ENCODE measurements at regions not wholly inside any gene's neighbourhood (a gene's known extent, or its start where the extent isn't known, plus 50 kb on each side); places are given as distances from the start of the nearest gene placed in this dataset.
A peak's percentile ranks its signal among the peaks of the same experiment; 100 is the strongest.
"Not testable (repeated sequence)": the region's sequence is repeated elsewhere in the genome, so short reads cannot be mapped to it uniquely, and the experiment has no call there.

- DNase-seq: no peak
Measured at GRCh38 chr2:76252704-76253103, 542.0 kb upstream of the GCFC2 start.

DNA sequence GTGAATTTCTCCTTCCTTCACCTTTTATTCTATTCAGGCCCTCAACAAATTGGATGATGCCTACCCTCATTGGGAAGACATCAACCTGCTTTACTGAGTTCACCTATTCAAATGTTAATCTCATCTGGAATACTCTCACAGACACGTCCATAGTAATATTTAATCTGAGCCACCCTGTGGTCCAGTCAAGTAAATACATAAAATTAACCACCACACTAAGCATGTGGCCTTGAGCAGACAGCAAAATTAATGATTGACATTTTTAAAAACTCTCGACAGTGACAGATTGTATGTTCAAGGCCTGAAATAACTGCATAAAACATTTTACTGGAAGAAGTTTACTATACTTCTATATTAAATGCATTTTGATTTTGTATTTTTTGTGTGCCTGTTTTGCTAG lies 540.6 kb upstream of the GCFC2 start:
- DNase-seq: no peak

DNA sequence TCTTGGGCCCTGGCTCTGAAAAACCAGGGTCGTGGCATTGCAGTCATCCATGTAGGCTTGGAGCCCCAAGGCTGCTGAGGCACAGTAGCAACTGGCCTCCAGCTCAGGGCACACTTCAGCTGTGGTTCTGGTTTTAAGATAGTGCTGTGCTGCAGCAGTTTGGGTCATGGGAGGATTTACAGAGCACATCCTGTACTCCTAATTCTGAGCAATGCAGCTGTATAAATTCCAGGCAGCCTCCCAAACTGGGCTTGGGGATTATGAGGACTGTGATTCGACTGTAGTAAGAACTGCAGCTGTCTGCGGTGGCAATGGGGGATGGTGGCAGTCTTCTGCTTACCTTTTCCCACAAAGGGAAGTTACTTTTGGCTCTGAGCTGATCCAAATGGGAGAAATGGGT lies 536.3 kb upstream of the GCFC2 start:
- DNase-seq: no peak

DNA sequence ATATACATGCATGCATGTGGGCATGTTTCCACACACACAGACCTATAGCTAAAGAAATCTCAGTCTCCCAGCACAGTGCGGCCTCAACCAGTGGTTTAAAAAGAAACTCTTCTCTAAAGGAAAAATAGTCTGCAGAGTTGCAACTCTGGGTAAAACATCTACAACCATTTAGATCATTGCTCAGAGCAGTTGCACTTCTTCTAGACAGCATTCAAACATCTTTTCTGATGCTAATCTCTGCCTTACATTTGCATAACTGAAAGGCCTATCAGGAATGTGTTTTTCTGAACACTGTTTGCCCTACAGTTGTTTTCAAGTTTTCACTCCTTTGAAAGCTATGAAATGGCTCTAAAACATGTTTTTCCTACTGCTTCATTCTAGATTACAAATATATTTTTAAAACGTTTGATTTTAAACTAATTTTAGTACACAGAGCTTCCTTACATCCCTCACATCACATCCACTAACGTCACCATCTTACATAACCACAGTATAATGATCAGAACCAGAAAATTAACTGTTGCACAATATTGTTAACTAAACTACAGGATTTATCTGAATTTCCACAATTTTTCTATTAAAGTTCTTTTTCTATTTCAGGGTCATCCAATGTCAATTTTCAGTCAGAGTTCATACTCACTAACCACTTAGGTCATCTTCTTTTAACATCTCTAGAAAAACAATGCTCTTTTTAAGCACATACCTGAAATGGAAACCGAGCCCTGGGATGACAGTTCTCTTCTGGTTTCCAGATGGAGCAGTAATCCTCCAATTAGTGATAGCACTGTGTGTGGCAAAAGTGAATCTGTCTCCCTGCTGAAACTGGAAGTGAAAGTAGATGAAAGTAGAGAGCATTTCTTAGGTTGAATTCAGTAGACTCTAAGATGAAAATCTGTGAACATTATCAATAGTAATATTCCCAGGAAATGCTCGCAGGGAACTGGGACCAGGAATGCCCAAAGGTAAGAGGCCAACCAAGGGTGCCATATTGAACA lies 501.6 kb upstream of the GCFC2 start:
- no peak for DNase-seq

- no peak for DNase-seq
Measured at GRCh38 chr2:76210551-76210950, 499.8 kb upstream of the GCFC2 start.

GRCh38 chr2:76204048-76204447 lies 493.3 kb upstream of the GCFC2 start:
- no peak for DNase-seq

GRCh38 chr2:76202866-76203265 lies 492.2 kb upstream of the GCFC2 start:
- no peak for DNase-seq

- peak; percentile 9 for DNase-seq
Measured at GRCh38 chr2:76197842-76198448, 487.2 kb upstream of the GCFC2 start.

DNA sequence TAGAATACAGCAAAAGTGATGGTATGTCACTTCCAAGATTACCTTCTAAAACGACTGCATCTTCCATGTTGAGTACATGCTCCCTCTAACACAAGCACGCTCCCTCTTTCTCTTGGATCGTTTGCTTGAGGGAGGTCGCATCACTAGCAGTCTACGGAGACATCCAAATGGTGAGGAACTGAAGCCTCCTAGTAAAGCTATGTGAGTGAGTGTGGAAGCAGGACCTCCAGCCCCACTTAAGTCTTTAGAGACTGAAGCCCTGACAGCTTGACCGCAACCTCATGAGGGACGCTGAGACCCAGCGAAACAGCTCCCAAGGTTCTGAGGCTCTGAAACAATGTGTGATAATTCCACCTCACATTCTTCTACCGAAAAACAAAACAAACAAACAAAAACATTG lies 486.7 kb upstream of the GCFC2 start:
- no peak for DNase-seq

GRCh38 chr2:76194031-76194775 lies 483.5 kb upstream of the GCFC2 start:
- no peak for DNase-seq

GRCh38 chr2:76193089-76193488 lies 482.4 kb upstream of the GCFC2 start:
- DNase-seq: no peak

GRCh38 chr2:76188334-76189008 lies 477.8 kb upstream of the GCFC2 start:
- no peak for DNase-seq

DNA sequence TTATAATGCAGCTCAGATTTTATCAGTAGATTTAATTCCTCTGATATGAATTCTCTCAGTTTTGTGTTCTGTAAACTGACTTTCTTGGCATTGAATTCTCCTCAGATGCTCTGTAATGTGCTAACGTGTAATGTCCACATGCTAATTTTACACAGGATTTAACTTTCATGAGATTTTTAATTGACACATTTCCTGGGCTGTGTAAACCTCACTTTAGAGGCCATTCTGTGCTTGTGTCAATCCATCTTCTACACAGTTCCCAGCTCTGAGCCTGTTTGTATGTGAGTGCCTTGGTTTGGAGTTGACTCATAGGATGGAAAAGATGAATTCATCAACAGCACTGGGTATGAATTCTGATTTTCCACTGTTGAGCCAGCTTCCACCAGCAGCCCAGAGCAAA lies 476.7 kb upstream of the GCFC2 start:
- DNase-seq: no peak

DNA sequence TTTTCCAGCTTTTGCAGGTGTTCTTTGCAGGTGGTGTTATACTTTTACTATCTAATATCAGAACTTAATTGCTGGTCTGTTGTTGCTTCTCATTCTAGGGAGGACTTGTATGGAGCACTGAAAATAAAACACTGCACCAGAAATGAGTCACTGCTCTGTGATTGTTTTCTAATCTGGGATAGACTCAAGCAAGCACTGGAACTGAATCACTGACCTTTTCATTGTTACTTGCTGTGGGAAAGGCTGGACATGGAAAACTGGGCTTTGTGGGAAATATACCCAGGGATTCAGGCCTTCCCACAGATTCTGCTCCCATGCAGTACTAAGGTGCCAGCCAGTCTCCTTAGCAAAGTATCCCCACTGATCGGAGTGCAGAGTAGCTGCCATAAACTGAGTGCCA lies 470.0 kb upstream of the GCFC2 start:
- no peak for DNase-seq

DNA sequence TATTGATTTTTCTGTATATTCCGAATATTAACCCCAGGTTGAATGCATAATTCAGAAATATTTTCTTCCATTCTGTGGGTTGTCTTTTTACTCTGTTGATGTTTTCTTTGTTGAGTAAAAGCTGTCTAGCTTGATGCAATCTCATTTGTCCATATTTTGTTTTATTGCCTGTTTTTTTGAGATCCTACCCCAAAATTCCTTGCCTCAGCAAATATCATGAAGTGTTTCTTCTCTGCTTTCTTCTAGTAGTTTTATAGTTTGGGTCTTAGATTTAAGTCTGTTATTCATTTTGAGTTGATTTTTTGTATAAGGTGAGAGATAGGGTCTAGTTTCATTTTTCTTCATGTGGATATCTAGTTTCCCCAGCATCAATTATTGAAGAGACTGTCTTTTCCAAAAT lies 467.9 kb upstream of the GCFC2 start:
- DNase-seq: no peak

- no peak for DNase-seq
Measured at GRCh38 chr2:76175295-76175694, 464.6 kb upstream of the GCFC2 start.

- DNase-seq: no peak
Measured at GRCh38 chr2:76174505-76174904, 463.8 kb upstream of the GCFC2 start.

DNA sequence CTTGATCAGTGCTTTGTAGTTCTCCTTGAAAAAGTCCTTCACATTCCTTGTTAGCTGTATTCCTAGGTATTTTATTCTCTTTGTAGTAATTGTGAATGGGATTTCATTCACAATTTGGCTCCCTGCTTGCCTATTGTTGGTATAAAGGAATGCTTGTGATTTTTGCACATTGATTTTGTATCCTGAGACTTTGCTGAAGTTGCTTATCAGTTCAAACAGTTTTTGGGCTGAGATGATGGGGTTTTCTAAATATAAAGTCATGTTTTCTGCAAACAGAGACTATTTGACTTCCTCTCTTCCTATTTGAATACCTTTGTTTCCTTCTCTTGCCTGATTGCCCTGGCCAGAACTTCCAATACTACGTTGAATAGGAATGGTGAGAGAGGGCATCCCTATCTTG lies 462.5 kb upstream of the GCFC2 start:
- not testable (repeated sequence) for DNase-seq

- DNase-seq: not testable (repeated sequence)
Measured at GRCh38 chr2:76172154-76172595, 461.5 kb upstream of the GCFC2 start.

DNA sequence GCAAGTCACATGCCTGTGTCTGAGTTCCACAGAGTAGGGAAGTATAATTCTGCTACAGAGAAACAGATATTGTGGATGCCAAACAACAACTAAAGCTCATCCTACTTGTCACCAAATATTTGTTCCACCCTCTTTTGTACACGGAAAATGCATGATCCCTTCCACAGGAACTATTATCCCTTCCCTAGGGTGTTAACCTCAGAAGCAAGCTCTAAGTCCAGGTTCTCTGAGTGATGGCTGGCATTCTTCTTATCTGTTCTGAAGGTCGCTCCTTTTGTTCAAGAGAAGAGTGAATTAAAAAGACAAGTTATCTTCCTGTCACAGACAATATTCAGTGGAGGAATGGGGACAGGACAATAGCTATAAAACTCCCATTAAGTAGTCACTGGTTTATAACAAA lies 460.1 kb upstream of the GCFC2 start:
- no peak for DNase-seq

DNA sequence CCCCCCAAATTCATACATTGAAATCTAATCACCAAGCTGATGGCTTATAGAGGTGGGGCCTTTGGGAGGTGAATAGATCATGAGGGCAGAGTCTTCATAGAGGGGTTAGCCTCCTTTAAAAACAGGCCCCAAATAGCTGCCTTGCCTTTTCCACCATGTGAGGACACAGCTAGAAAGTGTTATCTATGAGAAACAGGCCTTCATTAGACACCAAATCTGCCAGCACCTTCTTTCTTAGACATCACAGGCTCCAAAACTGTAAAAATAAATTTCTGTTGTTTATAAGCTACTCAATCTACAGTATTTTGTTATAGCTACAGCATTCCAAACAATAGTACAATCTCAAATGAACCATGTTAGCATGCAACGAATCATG lies 459.3 kb upstream of the GCFC2 start:
- DNase-seq: no peak

- DNase-seq: no peak
Measured at GRCh38 chr2:76169276-76170008, 458.7 kb upstream of the GCFC2 start.
